Natural killer cell (primary cell): ENCODE measurements at regions not wholly inside any gene's neighbourhood (a gene's known extent, or its start where the extent isn't known, plus 50 kb on each side); places are given as distances from the start of the nearest gene placed in this dataset.

Experiments
- ATAC-seq, 3 donors: fragments of 150-1000 bp in 2 of 3; fragments of 200-7000 bp in 1 of 3; cut with Tn5 transposase; 1 replicate in 1 of 3; 2 replicates in 2 of 3; pipeline ENCODE4 v1.10.0; 2021; ENCODE audit warnings: mild to moderate bottlenecking in 2 of 3, moderate library complexity in 2 of 3
- DNase-seq, 2 donors: peaks; one replicate each; pipeline versions ENCODE4 v3.0.0 to v3.0.0-alpha.2; 2013 to 2021; ENCODE audit warnings: mixed read lengths in 1 of 2
- H3K27ac ChIP-seq: one replicate; pipeline ENCODE4 v1.5.1; 2013; ENCODE audit warnings: mild to moderate bottlenecking, low read length
- H3K27me3 ChIP-seq: one replicate; pipeline ENCODE4 v1.6.1; 2013; ENCODE audit warnings: low read length; ENCODE audit not compliant: control insufficient read depth, insufficient read depth
- H3K36me3 ChIP-seq: one replicate; pipeline ENCODE4 v1.6.1; 2013; ENCODE audit warnings: low read length; ENCODE audit not compliant: control insufficient read depth, insufficient read depth
- H3K4me1 ChIP-seq: one replicate; pipeline ENCODE4 v1.6.1; 2013; ENCODE audit warnings: low read length; ENCODE audit not compliant: control insufficient read depth, insufficient read depth
- H3K4me3 ChIP-seq: one replicate; pipeline ENCODE4 v1.5.1; 2013; ENCODE audit warnings: low read length
- H3K9me3 ChIP-seq: one replicate; pipeline ENCODE4 v1.6.1; 2013; ENCODE audit warnings: low read length; ENCODE audit not compliant: control insufficient read depth, insufficient read depth
- H3K27ac Mint-ChIP-seq, 2 donors: one replicate each; pipeline ENCODE4 v1.8.0; 2022; ENCODE audit warnings: mild to moderate bottlenecking in 2 of 2, mixed read lengths in 2 of 2, moderate library complexity in 1 of 2
- H3K27me3 Mint-ChIP-seq, 2 donors: one replicate each; pipeline ENCODE4 v1.8.0; 2022; ENCODE audit warnings: low read depth in 2 of 2, mixed read lengths in 2 of 2
- H3K36me3 Mint-ChIP-seq: one replicate; pipeline ENCODE4 v1.8.0; 2022; ENCODE audit warnings: mixed read lengths
- H3K4me1 Mint-ChIP-seq, 2 donors: one replicate each; pipeline ENCODE4 v1.8.0; 2022; ENCODE audit warnings: mixed read lengths in 2 of 2
- H3K4me3 Mint-ChIP-seq: one replicate; pipeline ENCODE4 v1.8.0; 2022; ENCODE audit warnings: mild to moderate bottlenecking, moderate library complexity, mixed read lengths
- H3K9me3 Mint-ChIP-seq, 2 donors: one replicate each; pipeline ENCODE4 v1.8.0; 2022; ENCODE audit warnings: mixed read lengths in 2 of 2
- WGBS: methylation state at CpG from one replicate; pipeline ENCODE4 v1.1.7; 2013; ENCODE audit warnings: missing lambda C conversion rate; ENCODE audit not compliant: insufficient coverage; 5-methylcytosine and 5-hydroxymethylcytosine counted together
- intact Hi-C: fragments of 100-400 bp; cut with micrococcal nuclease; formaldehyde crosslinking; loops from one replicate; pipeline ENCODE4 v1.14.2; 2022
- TF ChIP-seq, protein P1 (sequence below): fragments of 200-600 bp; IDR thresholded peaks from one replicate; pipeline ENCODE4 v1.8.0; 2022; ENCODE audit warnings: antibody characterized with exemption

DNA sequence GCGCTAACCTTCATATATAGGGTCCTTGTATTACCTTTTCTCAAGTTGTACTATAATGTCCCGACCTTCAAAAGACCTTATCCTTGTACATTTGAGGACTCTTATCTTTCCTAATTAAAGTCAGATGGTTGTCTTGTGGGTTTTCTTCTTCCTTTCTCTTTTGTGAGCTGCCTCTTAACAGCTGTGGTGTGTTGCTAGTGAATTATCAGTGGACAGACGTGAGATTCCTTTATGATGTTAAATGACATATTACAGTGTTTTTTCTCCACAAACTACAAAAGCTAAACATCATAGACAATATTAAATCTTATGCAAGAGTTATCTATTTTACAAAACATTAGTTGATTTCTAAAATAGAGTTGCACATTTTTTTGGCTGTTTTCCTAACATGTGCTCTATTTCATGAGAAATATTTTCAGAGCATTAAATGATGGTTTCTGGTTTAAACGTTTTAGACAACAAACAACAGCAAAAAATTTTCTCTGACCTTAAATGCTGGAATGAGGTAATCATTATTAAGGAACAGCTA is 272.2 kb upstream of the NPVF start:
- Mint-ChIP-seq H3K4me1 (peaks cover 8% of the 10 kb centered on the region in 2 donors), H3K27me3 (no peaks in the 10 kb centered on the region), H3K9me3 (no peaks in the 10 kb centered on the region), H3K36me3 (no peaks in the 10 kb centered on the region), H3K27ac (no peak overlapping the region), H3K4me3 (no peak overlapping the region)
- ATAC-seq: no peak
- Histone ChIP-seq H3K27ac (no peak overlapping the region), H3K9me3 (no peaks in the 10 kb centered on the region), H3K27me3 (no peaks in the 10 kb centered on the region), H3K36me3 (no peaks in the 10 kb centered on the region), H3K4me1 (peaks cover 4% of the 10 kb centered on the region), H3K4me3 (no peak overlapping the region)
- TF ChIP-seq, protein P1, sequence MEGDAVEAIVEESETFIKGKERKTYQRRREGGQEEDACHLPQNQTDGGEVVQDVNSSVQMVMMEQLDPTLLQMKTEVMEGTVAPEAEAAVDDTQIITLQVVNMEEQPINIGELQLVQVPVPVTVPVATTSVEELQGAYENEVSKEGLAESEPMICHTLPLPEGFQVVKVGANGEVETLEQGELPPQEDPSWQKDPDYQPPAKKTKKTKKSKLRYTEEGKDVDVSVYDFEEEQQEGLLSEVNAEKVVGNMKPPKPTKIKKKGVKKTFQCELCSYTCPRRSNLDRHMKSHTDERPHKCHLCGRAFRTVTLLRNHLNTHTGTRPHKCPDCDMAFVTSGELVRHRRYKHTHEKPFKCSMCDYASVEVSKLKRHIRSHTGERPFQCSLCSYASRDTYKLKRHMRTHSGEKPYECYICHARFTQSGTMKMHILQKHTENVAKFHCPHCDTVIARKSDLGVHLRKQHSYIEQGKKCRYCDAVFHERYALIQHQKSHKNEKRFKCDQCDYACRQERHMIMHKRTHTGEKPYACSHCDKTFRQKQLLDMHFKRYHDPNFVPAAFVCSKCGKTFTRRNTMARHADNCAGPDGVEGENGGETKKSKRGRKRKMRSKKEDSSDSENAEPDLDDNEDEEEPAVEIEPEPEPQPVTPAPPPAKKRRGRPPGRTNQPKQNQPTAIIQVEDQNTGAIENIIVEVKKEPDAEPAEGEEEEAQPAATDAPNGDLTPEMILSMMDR: no peak
- DNase-seq: no peak
- intact Hi-C loops: no loop called here
- 90% methylated on average over 2 of the region's 4 CpGs for WGBS

DNA sequence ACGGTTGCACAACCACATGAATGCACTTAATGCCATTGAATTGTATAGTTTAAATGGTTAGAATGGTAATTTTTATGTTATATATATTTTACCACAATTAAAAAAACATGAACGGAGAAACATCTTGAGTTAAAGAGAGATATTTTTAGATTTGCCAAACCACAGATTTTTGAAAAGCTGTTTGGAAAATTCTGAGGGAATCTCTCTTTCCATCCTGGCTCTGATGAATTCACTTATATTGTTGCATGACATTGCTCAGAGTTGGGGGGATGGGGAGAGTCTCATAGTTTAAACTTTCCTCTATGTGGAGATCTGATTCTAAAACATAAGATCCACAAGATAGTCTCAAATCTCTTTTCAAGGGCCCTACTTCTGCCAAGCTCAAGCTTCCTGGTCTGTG is 275.0 kb upstream of the NPVF start:
- intact Hi-C loops: no loop called here
- TF ChIP-seq, protein P1: no peak

DNA sequence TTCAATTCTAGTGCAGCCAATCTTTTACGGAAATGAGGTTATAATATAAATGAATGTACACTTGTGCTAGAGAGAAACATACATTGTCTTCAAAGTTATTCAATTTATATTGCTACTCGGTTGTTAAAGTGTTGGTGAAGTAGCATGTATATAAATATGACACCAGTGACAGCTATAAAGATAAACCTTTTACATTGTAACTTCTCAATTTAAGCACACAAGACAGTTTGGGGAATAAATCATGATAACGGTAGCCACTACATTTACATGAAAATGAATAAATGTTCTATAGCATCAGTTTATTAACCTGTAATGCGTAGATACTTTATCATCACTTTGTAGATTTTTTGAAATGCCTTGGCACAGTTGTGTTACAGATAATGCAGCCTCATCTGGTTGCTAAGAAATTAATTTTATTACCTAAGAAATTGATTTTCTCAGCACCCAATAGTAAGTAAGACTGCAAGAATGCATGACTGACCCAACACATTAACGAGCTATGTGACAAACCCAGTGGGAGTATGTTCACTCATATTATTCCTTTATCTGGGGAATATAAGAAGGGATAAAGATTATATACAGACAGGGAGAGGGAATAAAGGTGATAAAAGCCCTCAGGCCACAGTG is 283.9 kb upstream of the NPVF start:
- no peaks in the 10 kb centered on the region for H3K36me3 Mint-ChIP-seq
- no peak for DNase-seq
- H3K4me3 Mint-ChIP-seq: no peak overlapping the region
- Histone ChIP-seq H3K27ac (no peak overlapping the region), H3K36me3 (no peaks in the 10 kb centered on the region), H3K27me3 (no peaks in the 10 kb centered on the region), H3K4me3 (no peak overlapping the region), H3K9me3 (no peaks in the 10 kb centered on the region), H3K4me1 (no peaks in the 10 kb centered on the region)
- TF ChIP-seq, protein P1: no peak
- no peaks in the 10 kb centered on the region for H3K4me1 Mint-ChIP-seq
- ATAC-seq: no peak
- intact Hi-C loops: no loop called here
- H3K9me3 Mint-ChIP-seq: peaks cover 0 to 4% of the 10 kb centered on the region in 2 donors
- H3K27ac Mint-ChIP-seq: no peak overlapping the region
- WGBS: no CpG with 5 or more reads among the region's 5 CpGs
- H3K27me3 Mint-ChIP-seq: peaks cover 9 to 11% of the 10 kb centered on the region in 2 donors

More for the DNA sequence above, 275.0 kb upstream of the NPVF start:
- H3K4me1 Mint-ChIP-seq: no peaks in the 10 kb centered on the region
- Histone ChIP-seq H3K4me1 (no peaks in the 10 kb centered on the region), H3K27ac (no peak overlapping the region), H3K27me3 (no peaks in the 10 kb centered on the region), H3K9me3 (no peaks in the 10 kb centered on the region), H3K4me3 (no peak overlapping the region), H3K36me3 (no peaks in the 10 kb centered on the region)
- H3K27me3 Mint-ChIP-seq: peaks cover 0 to 7% of the 10 kb centered on the region in 2 donors
- no peaks in the 10 kb centered on the region for H3K36me3 Mint-ChIP-seq
- WGBS: no CpG with 5 or more reads among the region's 2 CpGs
- H3K27ac Mint-ChIP-seq: no peak overlapping the region
- peaks cover 0 to 2% of the 10 kb centered on the region in 2 donors for H3K9me3 Mint-ChIP-seq
- no peak for DNase-seq
- no peak for ATAC-seq
- no peak overlapping the region for H3K4me3 Mint-ChIP-seq
